ENCODE measurements at regions not wholly inside any gene's neighbourhood (a gene's known extent, or its start where the extent isn't known, plus 50 kb on each side); places are given as distances from the start of the nearest gene placed in this dataset.

DNA sequence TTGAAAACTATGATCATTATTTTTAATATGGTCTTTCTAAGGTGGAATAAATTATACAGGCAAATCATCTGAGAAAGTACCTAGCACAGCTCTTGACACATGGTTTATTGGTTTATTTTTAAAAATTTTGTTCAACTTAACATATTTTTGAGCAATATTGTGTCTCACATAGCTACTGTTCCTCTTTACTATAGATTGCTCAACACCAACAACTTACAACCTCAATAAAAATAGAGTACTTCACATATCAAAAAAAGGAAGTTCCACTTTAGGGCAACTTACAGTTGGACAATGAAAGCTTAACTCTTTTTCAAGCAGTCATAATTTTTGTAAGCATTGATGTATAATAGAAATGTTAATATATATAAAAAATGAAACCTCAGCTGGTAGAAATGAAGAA lies 440.9 kb upstream of the UBE2E3 start:
- TF ChIP-seq, protein P1, sequence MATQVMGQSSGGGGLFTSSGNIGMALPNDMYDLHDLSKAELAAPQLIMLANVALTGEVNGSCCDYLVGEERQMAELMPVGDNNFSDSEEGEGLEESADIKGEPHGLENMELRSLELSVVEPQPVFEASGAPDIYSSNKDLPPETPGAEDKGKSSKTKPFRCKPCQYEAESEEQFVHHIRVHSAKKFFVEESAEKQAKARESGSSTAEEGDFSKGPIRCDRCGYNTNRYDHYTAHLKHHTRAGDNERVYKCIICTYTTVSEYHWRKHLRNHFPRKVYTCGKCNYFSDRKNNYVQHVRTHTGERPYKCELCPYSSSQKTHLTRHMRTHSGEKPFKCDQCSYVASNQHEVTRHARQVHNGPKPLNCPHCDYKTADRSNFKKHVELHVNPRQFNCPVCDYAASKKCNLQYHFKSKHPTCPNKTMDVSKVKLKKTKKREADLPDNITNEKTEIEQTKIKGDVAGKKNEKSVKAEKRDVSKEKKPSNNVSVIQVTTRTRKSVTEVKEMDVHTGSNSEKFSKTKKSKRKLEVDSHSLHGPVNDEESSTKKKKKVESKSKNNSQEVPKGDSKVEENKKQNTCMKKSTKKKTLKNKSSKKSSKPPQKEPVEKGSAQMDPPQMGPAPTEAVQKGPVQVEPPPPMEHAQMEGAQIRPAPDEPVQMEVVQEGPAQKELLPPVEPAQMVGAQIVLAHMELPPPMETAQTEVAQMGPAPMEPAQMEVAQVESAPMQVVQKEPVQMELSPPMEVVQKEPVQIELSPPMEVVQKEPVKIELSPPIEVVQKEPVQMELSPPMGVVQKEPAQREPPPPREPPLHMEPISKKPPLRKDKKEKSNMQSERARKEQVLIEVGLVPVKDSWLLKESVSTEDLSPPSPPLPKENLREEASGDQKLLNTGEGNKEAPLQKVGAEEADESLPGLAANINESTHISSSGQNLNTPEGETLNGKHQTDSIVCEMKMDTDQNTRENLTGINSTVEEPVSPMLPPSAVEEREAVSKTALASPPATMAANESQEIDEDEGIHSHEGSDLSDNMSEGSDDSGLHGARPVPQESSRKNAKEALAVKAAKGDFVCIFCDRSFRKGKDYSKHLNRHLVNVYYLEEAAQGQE (IDR thresholded peaks at IDR 0.05; ENCODE audit: insufficient read depth in 1 of 2, low read depth in 2 of 2, low read length in 2 of 2) = no peak
- TF ChIP-seq TAF1 (IDR thresholded peaks at IDR 0.05; ENCODE audit: borderline replicate concordance, insufficient read depth, low read length) = no peak
